OCI-LY1 (cell line): ENCODE measurements at regions not wholly inside any gene's neighbourhood (a gene's known extent, or its start where the extent isn't known, plus 50 kb on each side); places are given as distances from the start of the nearest gene placed in this dataset.

Experiments
- H2AFZ ChIP-seq: fragments of 200-600 bp; sonication (generic), shearing (Covaris generic); 2 replicates; pipeline ENCODE4 v1.6.0; 2014; ENCODE audit warnings: antibody characterized with exemption, mild to moderate bottlenecking, low read length
- H3F3A ChIP-seq: fragments of 200-600 bp; sonication (generic), shearing (Covaris generic); 2 replicates; pipeline ENCODE4 v1.6.0; 2014; ENCODE audit warnings: mild to moderate bottlenecking, antibody characterized with exemption, low read length, moderate library complexity; ENCODE audit not compliant: insufficient read depth
- H3K27ac ChIP-seq: fragments of 200-600 bp; sonication (generic); 2 replicates; pipeline ENCODE4 v1.5.1; 2014; ENCODE audit warnings: low read length, mixed run types, mild to moderate bottlenecking, low read depth; ENCODE audit not compliant: poor library complexity, severe bottlenecking
- H3K27me3 ChIP-seq: fragments of 200-600 bp; sonication (generic); 2 replicates; pipeline ENCODE4 v1.6.0; 2014; ENCODE audit warnings: antibody characterized with exemption, mild to moderate bottlenecking, low read length, moderate library complexity; ENCODE audit not compliant: insufficient read depth
- H3K36me3 ChIP-seq: fragments of 200-600 bp; sonication (generic); 2 replicates; pipeline ENCODE4 v1.6.1; 2014; ENCODE audit warnings: mild to moderate bottlenecking, antibody characterized with exemption, low read length, moderate library complexity, mixed read lengths; ENCODE audit not compliant: insufficient read depth
- H3K4me1 ChIP-seq: fragments of 200-600 bp; sonication (generic); 2 replicates; pipeline ENCODE4 v1.5.1; 2014; ENCODE audit warnings: mild to moderate bottlenecking, low read length, moderate library complexity; ENCODE audit not compliant: insufficient read depth, severe bottlenecking
- H3K4me2 ChIP-seq: fragments of 200-600 bp; sonication (generic), shearing (Covaris generic); 2 replicates; pipeline ENCODE4 v1.6.1; 2014; ENCODE audit warnings: low read length
- H3K4me3 ChIP-seq: fragments of 200-600 bp; sonication (generic); 2 replicates; pipeline ENCODE4 v1.5.1; 2014; ENCODE audit warnings: low read length, low read depth, mild to moderate bottlenecking, mixed read lengths; ENCODE audit not compliant: poor library complexity, severe bottlenecking
- H3K79me2 ChIP-seq: fragments of 200-600 bp; shearing (Covaris generic); 2 replicates; pipeline ENCODE4 v1.6.1; 2016; ENCODE audit warnings: mixed run types, low read length, mixed read lengths; ENCODE audit not compliant: insufficient read depth
- H3K9ac ChIP-seq: fragments of 200-600 bp; sonication (generic), shearing (Covaris generic); 2 replicates; pipeline ENCODE4 v1.6.1; 2014; ENCODE audit warnings: mild to moderate bottlenecking, low read length, mixed read lengths
- H3K9me2 ChIP-seq: fragments of 200-600 bp; sonication (generic), shearing (Covaris generic); 2 replicates; pipeline ENCODE4 v1.6.1; 2014; ENCODE audit warnings: low read depth, mild to moderate bottlenecking, low read length, mixed read lengths
- H3K9me3 ChIP-seq: fragments of 200-600 bp; shearing (Covaris generic); 2 replicates; pipeline ENCODE4 v1.6.1; 2014; ENCODE audit warnings: low read length, mixed read lengths
- H4K20me1 ChIP-seq: fragments of 200-600 bp; sonication (generic), shearing (Covaris generic); 2 replicates; pipeline ENCODE4 v1.6.0; 2016; ENCODE audit warnings: mild to moderate bottlenecking, low read length; ENCODE audit not compliant: insufficient read depth
- CTCF ChIP-seq: fragments of 200-600 bp; sonication (generic), shearing (Covaris generic); IDR thresholded peaks from 2 replicates; pipeline ENCODE4 v1.5.1; 2017; ENCODE audit warnings: mild to moderate bottlenecking, antibody characterized with exemption, low read length, moderate library complexity, mixed read lengths
- EZH2 ChIP-seq: fragments of 200-600 bp; sonication (generic), shearing (Covaris generic); IDR thresholded peaks from 2 replicates; pipeline ENCODE4 v1.8.0; 2017; ENCODE audit warnings: borderline replicate concordance, mixed run types, mild to moderate bottlenecking, antibody characterized with exemption, low read length, moderate library complexity, mixed read lengths

- Histone ChIP-seq H3K27ac (no peak overlapping the region), H3K9me2 (no peaks in the 10 kb centered on the region), H2AFZ (no peak overlapping the region), H3K4me3 (no peak overlapping the region), H3F3A (no peaks in the 10 kb centered on the region), H3K9ac (no peak overlapping the region), H3K9me3 (no peaks in the 10 kb centered on the region), H3K36me3 (no peaks in the 10 kb centered on the region), H4K20me1 (no peaks in the 10 kb centered on the region), H3K4me1 (no peaks in the 10 kb centered on the region), H3K27me3 (peaks cover 14% of the 10 kb centered on the region), H3K4me2 (no peak overlapping the region), H3K79me2 (no peaks in the 10 kb centered on the region)
- TF ChIP-seq CTCF, result no peak
- TF ChIP-seq EZH2, result no peak
Observed at GRCh38 chr16:11448796-11449416, 103.6 kb downstream of the RMI2 start.

- TF ChIP-seq EZH2, result no peak
- no peak for TF ChIP-seq CTCF
- Histone ChIP-seq H3K4me2 (no peak overlapping the region), H3K4me3 (no peak overlapping the region), H3K36me3 (no peaks in the 10 kb centered on the region), H3K4me1 (no peaks in the 10 kb centered on the region), H3K9me2 (no peaks in the 10 kb centered on the region), H3F3A (no peaks in the 10 kb centered on the region), H3K9me3 (0 out of 2 replicates have a peak, but pooled peaks cover 2% of the 10 kb centered on the region), H3K9ac (no peak overlapping the region), H3K79me2 (no peaks in the 10 kb centered on the region), H3K27me3 (peaks cover 14% of the 10 kb centered on the region), H3K27ac (no peak overlapping the region), H4K20me1 (no peaks in the 10 kb centered on the region), H2AFZ (no peak overlapping the region)
Observed at GRCh38 chr16:11449716-11450115, 104.5 kb downstream of the RMI2 start.

- Histone ChIP-seq H3K9me2 (no peaks in the 10 kb centered on the region), H3K9ac (no peak overlapping the region), H3K36me3 (no peaks in the 10 kb centered on the region), H3K9me3 (0 out of 2 replicates have a peak, but pooled peaks cover 3% of the 10 kb centered on the region), H3K27me3 (peaks cover 14% of the 10 kb centered on the region), H2AFZ (no peak overlapping the region), H3K79me2 (no peaks in the 10 kb centered on the region), H3K4me1 (no peaks in the 10 kb centered on the region), H3K4me2 (no peak overlapping the region), H3K27ac (no peak overlapping the region), H3K4me3 (no peak overlapping the region), H4K20me1 (no peaks in the 10 kb centered on the region), H3F3A (no peaks in the 10 kb centered on the region)
- TF ChIP-seq EZH2 (no peak), CTCF (no peak)
Observed at GRCh38 chr16:11450136-11450535, 104.9 kb downstream of the RMI2 start.
